Daoy (cell line): ENCODE measurements at regions not wholly inside any gene's neighbourhood (a gene's known extent, or its start where the extent isn't known, plus 50 kb on each side); places are given as distances from the start of the nearest gene placed in this dataset.
A peak's percentile ranks its signal among the peaks of the same experiment; 100 is the strongest.

Source experiments
- DNase-seq: peaks from one replicate; pipeline ENCODE4 v3.0.0-alpha.2; 2015; ENCODE audit warnings: low read depth

DNA sequence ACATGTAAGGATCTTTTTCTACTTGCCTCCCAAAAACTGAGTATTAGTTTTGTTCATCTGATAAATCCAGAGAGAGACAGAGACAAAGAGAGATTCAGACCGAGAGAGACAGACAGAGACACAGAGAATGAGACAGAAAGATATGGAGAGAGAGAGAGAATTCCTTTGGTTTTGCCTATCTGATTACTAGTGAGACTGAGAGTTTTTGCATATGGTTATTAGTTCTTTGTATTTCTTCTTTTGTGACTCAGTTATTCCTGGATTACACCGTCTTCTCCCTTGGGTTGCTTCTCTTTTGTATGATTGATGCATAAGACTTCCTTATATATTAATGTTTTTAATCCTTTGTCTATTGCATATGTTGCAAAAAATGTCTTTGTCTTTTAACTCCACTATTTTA, 91.2 kb upstream of the SPATA31C2 start:
- DNase-seq, result no peak

DNA sequence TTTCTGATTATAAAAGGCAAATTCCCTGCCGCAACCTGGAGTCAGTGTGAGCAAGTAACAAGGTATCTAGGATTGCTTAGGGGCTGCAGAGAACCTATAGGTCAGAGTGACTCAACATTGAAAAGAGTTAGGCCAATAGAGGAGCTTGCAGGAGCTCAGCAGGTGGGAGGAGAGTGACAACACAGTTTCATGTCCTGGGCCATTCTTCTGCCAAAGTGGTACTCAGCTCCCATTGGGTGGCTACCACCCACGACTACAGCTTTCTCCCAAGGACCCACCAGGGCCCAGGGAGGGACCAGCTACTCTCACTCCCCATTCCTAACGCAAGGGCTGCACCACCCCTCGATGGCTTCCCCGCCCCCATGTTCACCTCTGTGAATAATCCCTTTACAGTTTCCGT, 86.7 kb upstream of the SPATA31C2 start:
- DNase-seq, result no peak

- no peak for DNase-seq
Observed at GRCh38 chr9:88221105-88221504, 82.8 kb upstream of the SPATA31C2 start.

GRCh38 chr9:88220652-88221051, 82.4 kb upstream of the SPATA31C2 start:
- DNase-seq, result no peak

DNA sequence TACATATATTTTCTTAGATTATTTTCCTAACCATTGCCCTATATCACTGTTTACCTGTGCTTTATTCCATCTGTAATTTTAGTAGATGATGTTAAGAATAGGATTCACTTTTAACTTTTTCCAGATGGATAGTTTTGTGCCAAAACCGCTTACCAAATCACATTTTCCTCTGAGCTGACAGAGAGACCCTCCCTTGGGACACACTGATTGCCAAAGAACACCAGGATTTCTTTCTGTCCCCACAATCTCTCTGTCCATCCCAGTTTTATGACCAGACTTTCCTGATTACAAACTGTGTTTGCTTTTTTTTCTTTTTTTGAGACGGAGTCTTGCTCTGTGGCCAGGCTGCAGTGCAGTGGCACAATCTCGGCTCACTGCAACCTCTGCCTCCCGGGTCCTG, 81.3 kb upstream of the SPATA31C2 start:
- no peak for DNase-seq

GRCh38 chr9:88218726-88219125, 80.5 kb upstream of the SPATA31C2 start:
- no peak for DNase-seq

GRCh38 chr9:88216126-88216995, 78.1 kb upstream of the SPATA31C2 start:
- no peak for DNase-seq

DNA sequence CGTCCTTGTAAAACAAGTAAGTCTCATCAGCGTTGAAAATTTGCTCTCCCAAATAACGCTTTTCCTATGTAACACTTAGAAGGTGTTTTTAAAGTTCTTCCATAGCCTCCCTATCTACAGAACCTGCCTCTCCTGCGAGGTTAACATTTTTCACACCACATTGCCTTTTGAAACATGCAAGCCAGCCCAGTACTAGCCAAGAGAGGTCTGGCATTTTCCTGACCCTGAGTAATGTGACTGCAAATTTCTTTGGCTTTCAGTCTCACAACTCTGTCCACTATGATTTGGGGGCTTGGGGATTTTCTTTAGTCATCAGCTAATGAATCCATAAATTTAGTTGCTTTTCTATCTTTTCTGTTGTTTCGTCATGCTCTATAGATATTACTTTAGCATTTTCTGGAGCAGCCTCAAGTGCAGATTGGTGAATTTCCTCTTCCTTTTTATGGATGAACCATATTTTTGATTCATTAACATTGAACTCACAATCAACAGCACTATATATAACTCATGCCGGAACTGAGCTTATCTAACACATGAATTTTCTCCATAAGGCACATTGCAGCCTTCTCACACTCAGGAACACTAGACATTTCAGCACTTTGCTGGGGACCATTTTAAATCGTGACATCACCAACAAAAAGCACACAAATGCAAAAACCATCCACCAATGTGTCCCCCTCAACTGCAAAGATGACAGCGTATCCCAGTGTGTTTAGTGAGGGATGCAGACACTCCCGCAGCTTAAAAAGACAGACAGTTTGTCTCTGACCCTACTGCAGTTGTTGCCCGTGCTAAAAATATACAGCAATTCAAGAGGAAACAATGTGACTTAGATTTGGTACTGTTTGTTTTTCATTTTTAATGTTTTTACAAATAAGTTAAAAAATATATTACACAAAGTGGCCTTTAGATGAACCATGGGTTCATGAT, 77.2 kb upstream of the SPATA31C2 start:
- DNase-seq, result no peak

DNA sequence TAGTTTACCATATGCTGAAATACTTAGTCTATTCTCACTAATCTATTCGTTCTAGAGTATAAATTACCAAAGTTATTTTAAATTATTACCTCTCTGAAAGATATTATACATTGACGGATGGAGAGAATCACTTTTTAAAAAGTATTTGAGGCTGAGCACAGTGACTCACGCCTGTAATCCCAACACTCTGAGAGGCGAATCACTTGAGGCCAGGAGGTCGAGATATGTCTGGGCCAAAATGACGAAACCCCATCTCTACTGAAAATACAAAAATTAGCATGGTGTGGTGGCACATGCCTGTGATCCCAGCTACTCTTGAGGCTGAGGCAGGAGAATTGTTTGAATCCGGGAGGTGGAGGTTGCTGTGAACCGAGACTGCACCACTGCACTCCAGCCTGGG, 64.0 kb upstream of the SPATA31C2 start:
- no peak for DNase-seq

- peak; percentile 39 for DNase-seq
Observed at GRCh38 chr9:88198341-88198807, 60.1 kb upstream of the SPATA31C2 start.

GRCh38 chr9:88197781-88198340, 59.6 kb upstream of the SPATA31C2 start:
- DNase-seq, result peak; percentile 58

DNA sequence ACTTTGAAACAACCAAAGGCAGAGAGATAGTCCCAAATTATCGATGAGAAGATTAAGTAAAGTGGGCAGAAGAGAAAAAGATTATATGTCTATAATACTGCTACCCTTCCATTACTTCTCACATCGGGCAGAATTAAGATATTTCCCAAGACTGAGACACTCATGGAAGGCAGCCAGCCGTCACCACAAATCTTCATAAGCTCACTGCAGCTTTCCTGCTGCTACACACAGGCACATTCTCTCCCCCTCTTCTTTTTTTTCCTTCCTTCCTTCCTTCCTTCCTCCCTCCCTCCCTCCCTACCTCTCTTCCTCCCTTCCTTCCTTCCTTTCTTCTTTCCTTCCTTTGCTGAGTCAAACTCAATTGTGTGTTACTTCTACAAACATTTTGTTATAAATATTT, 58.7 kb upstream of the SPATA31C2 start:
- DNase-seq, result peak; percentile 73

DNA sequence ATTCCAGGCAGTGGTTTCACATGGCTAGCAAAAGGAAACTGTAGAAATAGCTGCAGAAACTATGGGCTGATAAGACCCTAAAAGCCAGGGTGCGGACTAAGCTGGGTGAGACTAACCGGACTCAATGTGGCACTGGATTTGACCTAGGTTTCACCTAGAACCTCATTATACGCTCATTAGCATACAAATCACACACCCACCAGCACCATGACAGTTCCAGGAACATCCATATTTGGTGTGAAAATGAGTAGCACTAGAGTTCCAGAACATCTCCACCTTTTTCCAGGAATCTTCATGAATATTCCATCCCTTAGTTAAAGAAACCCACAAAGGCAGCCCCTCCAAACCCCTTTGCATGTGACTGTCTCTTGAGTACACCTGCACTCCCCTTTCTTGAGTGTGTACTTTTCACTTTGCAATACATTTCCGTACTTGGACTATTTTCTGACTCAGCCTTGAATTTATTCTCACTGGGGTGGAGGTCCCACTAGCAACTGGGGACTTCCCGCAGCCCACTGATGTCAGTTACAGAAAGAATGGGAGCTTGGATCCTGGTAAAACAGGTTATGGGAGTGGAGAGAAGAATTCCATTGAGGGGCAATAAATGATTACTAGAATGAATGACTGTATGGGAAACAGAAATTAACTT, 58.0 kb upstream of the SPATA31C2 start:
- DNase-seq, result no peak

DNA sequence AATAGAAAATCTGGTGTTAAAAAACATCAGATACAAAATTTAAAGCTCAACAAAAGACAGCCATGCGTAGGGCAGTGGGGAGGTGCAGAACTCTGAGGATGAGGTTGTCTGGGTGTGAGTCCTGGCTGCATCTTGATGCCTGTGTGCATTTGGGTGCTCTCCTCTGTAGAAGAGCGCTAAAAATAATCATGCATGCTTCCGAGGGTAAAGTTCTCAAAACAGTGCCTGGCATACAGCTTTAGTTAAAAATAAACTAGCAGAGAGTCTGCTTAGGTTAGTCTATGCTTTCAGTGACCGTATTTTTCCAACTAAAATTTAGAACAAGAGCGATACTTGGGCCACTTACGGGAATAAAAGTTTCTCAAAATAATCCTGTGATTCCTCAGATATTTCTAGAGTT, 55.5 kb upstream of the SPATA31C2 start:
- no peak for DNase-seq

GRCh38 chr9:88191456-88191855, 53.2 kb upstream of the SPATA31C2 start:
- DNase-seq, result no peak

GRCh38 chr9:88189371-88189770, 51.1 kb upstream of the SPATA31C2 start:
- DNase-seq, result no peak
